ENCODE measurements at regions not wholly inside any gene's neighbourhood (a gene's known extent, or its start where the extent isn't known, plus 50 kb on each side); places are given as distances from the start of the nearest gene placed in this dataset.
"Not testable (repeated sequence)": the region's sequence is repeated elsewhere in the genome, so short reads cannot be mapped to it uniquely, and the experiment has no call there.

DNA sequence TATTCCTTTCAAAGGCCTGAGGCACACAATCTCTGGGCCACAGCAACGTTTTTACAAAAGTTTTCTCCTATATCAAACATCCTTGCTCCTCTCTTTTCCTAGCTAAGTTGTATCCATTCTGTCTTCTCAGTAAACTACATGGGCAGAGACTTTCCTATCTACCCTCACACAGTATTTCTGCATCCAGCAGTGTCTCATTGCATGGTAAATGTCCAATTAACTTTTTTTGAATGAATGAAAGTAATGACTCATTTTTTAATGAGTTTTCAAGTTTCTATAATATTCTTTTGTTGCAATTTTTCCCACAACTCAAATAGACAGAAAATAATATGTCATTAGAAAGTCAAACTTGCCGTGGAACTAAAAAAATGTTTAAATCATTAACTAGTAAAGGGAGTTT lies 688.6 kb downstream of the JRKL start:
- Histone ChIP-seq H3K4me3 (no peak overlapping the region), H3K27ac (no peak overlapping the region), H3K36me3 (no peaks in the 10 kb centered on the region), H3K27me3 (no peaks in the 10 kb centered on the region), H3K9me3 (peaks cover 8% of the 10 kb centered on the region in 2 donors), H3K4me1 (no peaks in the 10 kb centered on the region)
- intact Hi-C loops (cut with DNase I; ENCODE audit: low total_unique reads) = no loop called here
- TF ChIP-seq CTCF (IDR thresholded peaks at IDR 0.05) = no peak
- TF ChIP-seq POLR2AphosphoS5 (IDR thresholded peaks at IDR 0.05) = no peak
- TF ChIP-seq POLR2A (IDR thresholded peaks at IDR 0.05) = no peak
- no peak for DNase-seq (ENCODE audit: low spot score in 2 of 2)

GRCh38 chr11:97079244-97079643 lies 689.4 kb downstream of the JRKL start:
- H3K27me3 ChIP-seq = no peaks in the 10 kb centered on the region
- no peak overlapping the region for H3K4me3 ChIP-seq
- no peaks in the 10 kb centered on the region for H3K4me1 ChIP-seq
- H3K36me3 ChIP-seq = no peaks in the 10 kb centered on the region
- intact Hi-C loops (cut with DNase I; ENCODE audit: low total_unique reads) = no loop called here
- peaks cover 0 to 5% of the 10 kb centered on the region in 2 donors for H3K9me3 ChIP-seq
- DNase-seq (ENCODE audit: low spot score in 2 of 2) = no peak
- TF ChIP-seq POLR2A (IDR thresholded peaks at IDR 0.05) (no peak), CTCF (IDR thresholded peaks at IDR 0.05) (no peak), POLR2AphosphoS5 (IDR thresholded peaks at IDR 0.05) (no peak)
- H3K27ac ChIP-seq = no peak overlapping the region

GRCh38 chr11:97087419-97087818 lies 697.6 kb downstream of the JRKL start:
- Histone ChIP-seq H3K9me3 (no peaks in the 10 kb centered on the region), H3K27ac (no peak overlapping the region), H3K27me3 (no peaks in the 10 kb centered on the region), H3K36me3 (no peaks in the 10 kb centered on the region), H3K4me3 (no peak overlapping the region), H3K4me1 (no peaks in the 10 kb centered on the region)
- intact Hi-C loops (cut with DNase I; ENCODE audit: low total_unique reads) = no loop called here
- no peak for DNase-seq (ENCODE audit: low spot score in 2 of 2)
- no peak for TF ChIP-seq POLR2AphosphoS5 (IDR thresholded peaks at IDR 0.05)
- TF ChIP-seq POLR2A (IDR thresholded peaks at IDR 0.05) = no peak
- TF ChIP-seq CTCF (IDR thresholded peaks at IDR 0.05) = no peak

GRCh38 chr11:97092823-97093222 lies 703.0 kb downstream of the JRKL start:
- intact Hi-C loops (cut with DNase I; ENCODE audit: low total_unique reads) = no loop called here
- no peaks in the 10 kb centered on the region for H3K36me3 ChIP-seq
- H3K4me1 ChIP-seq = no peaks in the 10 kb centered on the region
- no peak overlapping the region for H3K4me3 ChIP-seq
- H3K27ac ChIP-seq = no peak overlapping the region
- no peak for DNase-seq (ENCODE audit: low spot score in 2 of 2)
- TF ChIP-seq POLR2A (IDR thresholded peaks at IDR 0.05) (no peak), CTCF (IDR thresholded peaks at IDR 0.05) (no peak), POLR2AphosphoS5 (IDR thresholded peaks at IDR 0.05) (no peak)
- H3K9me3 ChIP-seq = no peaks in the 10 kb centered on the region
- no peaks in the 10 kb centered on the region for H3K27me3 ChIP-seq

DNA sequence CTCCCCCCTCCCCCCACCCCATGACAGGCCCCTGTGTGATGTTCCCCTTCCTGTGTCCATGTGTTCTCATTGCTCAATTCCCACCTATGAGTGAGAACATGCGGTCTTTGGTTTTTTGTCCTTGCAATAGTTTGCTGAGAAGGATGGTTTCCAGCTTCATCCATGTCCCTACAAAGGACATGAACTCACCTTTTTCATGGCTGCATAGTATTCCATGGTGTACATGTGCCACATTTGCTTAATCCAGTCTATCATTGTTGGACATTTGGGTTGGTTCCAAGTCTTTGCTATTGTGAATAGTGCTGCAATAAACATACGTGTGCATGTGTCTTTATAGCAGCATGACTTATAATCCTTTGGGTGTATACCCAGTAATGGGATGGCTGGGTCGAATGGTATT lies 712.4 kb downstream of the JRKL start:
- H3K4me3 ChIP-seq; H3K4me1 ChIP-seq; DNase-seq (ENCODE audit: low spot score in 2 of 2); H3K27ac ChIP-seq; H3K27me3 ChIP-seq; intact Hi-C loops (cut with DNase I; ENCODE audit: low total_unique reads); H3K36me3 ChIP-seq; H3K9me3 ChIP-seq: not testable (repeated sequence)

GRCh38 chr11:97107604-97108003 lies 717.8 kb downstream of the JRKL start:
- Histone ChIP-seq H3K27ac (no peak overlapping the region), H3K4me1 (no peaks in the 10 kb centered on the region), H3K27me3 (no peaks in the 10 kb centered on the region), H3K9me3 (peaks cover 0 to 6% of the 10 kb centered on the region in 2 donors), H3K4me3 (no peak overlapping the region), H3K36me3 (no peaks in the 10 kb centered on the region)
- DNase-seq (ENCODE audit: low spot score in 2 of 2) = no peak
- no peak for TF ChIP-seq POLR2AphosphoS5 (IDR thresholded peaks at IDR 0.05)
- intact Hi-C loops (cut with DNase I; ENCODE audit: low total_unique reads) = no loop called here

All from breast epithelium (tissue), 4 donors.